Upper lobe of left lung (tissue), 4 donors: ENCODE measurements at regions not wholly inside any gene's neighbourhood (a gene's known extent, or its start where the extent isn't known, plus 50 kb on each side); places are given as distances from the start of the nearest gene placed in this dataset.

Experiments used
- EP300 ChIP-seq, 4 donors: sonication (generic); formaldehyde crosslinking; IDR thresholded peaks; one replicate each; pipeline ENCODE4 v1.5.1; 2017; ENCODE audit warnings: antibody characterized with exemption in 4 of 4, control low read depth in 2 of 4
- POLR2A ChIP-seq, 4 donors: fragments of 450-650 bp; IDR thresholded peaks; one replicate each; pipeline ENCODE4 v1.5.1; 2016 to 2017; ENCODE audit warnings: antibody characterized with exemption in 4 of 4, mild to moderate bottlenecking in 2 of 4
- POLR2AphosphoS5 ChIP-seq, 2 donors: sonication (generic); formaldehyde crosslinking; IDR thresholded peaks; one replicate each; pipeline ENCODE4 v1.5.1; 2017; ENCODE audit warnings: antibody characterized with exemption in 2 of 2
- TF ChIP-seq, protein P1 (sequence below), 6 experiments: fragments of 450-650 bp in 4 of 6; fragments of 200-600 bp in 2 of 6; sonication (generic) in 2 of 6; IDR thresholded peaks; one replicate each; pipeline ENCODE4 v1.5.1; 2016 to 2019; ENCODE audit warnings: antibody characterized with exemption in 6 of 6

DNA sequence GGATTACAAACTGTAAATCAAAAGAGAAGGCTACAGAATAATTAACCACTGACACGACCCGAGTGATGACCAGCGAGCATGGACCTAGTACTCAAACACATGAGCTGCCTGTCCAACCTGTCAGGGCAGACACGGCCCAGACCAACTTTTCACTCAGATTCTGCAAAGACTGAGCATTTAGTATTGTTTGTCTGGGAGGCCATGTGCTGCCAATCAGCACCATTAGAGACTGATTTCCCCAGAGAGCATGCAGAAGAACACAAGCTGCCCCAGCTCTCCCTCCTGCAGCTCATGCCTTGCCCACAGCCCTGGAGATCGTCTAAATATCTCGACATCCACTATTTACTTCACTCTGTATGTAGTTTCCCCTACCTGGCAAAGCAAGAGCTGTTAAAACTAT is 172.6 kb upstream of the INHBA start:
- TF ChIP-seq POLR2AphosphoS5 (IDR thresholded peaks at IDR 0.05) (no peak), POLR2A (IDR thresholded peaks at IDR 0.05) (no peak), EP300 (IDR thresholded peaks at IDR 0.05) (no peak)
- TF ChIP-seq, protein P1, sequence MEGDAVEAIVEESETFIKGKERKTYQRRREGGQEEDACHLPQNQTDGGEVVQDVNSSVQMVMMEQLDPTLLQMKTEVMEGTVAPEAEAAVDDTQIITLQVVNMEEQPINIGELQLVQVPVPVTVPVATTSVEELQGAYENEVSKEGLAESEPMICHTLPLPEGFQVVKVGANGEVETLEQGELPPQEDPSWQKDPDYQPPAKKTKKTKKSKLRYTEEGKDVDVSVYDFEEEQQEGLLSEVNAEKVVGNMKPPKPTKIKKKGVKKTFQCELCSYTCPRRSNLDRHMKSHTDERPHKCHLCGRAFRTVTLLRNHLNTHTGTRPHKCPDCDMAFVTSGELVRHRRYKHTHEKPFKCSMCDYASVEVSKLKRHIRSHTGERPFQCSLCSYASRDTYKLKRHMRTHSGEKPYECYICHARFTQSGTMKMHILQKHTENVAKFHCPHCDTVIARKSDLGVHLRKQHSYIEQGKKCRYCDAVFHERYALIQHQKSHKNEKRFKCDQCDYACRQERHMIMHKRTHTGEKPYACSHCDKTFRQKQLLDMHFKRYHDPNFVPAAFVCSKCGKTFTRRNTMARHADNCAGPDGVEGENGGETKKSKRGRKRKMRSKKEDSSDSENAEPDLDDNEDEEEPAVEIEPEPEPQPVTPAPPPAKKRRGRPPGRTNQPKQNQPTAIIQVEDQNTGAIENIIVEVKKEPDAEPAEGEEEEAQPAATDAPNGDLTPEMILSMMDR (IDR thresholded peaks at IDR 0.05), result no peak
